B cell (primary cell): ENCODE measurements at regions not wholly inside any gene's neighbourhood (a gene's known extent, or its start where the extent isn't known, plus 50 kb on each side); places are given as distances from the start of the nearest gene placed in this dataset.

Source experiments
- EZH2 ChIP-seq: IDR thresholded peaks from 2 replicates; pipeline ENCODE4 v1.6.1; 2012; ENCODE audit warnings: borderline replicate concordance, low read depth, mild to moderate bottlenecking, moderate library complexity, low read length; ENCODE audit not compliant: insufficient read depth, poor library complexity, severe bottlenecking
- TF ChIP-seq, protein P1 (sequence below): fragments of 200-600 bp; IDR thresholded peaks from one replicate; pipeline ENCODE4 v1.8.0; 2022; ENCODE audit warnings: antibody characterized with exemption, mild to moderate bottlenecking

DNA sequence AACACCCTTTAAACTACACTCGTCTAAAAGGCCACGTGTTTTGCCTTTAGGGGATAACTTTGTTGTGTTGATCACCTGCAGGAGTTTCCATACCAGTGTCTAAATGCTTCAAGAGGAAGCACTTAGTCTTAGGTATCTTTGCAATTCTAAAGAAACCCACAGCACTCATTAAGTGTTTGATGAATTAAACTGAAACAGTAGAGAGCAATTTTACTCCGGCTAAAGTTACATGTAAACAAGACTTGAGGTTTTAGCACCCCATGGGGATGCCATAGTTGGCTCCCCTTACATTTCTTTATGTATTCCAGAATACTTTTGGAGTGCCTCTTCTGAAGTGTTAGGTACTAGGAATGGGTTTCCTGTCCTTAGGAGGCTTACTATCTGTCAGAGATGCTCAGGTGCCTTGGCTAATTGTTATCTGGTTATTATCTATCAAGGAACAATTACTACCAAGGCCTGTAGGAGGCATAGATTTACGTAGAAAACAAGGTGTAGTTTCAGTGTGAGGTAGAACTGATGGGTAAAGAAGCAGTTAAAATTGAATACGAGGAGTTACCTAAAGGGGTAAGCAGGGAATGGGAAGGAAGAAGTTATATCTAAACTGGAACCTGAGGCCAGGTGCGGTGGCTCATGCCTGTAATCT lies 176.8 kb upstream of the SAMSN1 start:
- TF ChIP-seq, protein P1, sequence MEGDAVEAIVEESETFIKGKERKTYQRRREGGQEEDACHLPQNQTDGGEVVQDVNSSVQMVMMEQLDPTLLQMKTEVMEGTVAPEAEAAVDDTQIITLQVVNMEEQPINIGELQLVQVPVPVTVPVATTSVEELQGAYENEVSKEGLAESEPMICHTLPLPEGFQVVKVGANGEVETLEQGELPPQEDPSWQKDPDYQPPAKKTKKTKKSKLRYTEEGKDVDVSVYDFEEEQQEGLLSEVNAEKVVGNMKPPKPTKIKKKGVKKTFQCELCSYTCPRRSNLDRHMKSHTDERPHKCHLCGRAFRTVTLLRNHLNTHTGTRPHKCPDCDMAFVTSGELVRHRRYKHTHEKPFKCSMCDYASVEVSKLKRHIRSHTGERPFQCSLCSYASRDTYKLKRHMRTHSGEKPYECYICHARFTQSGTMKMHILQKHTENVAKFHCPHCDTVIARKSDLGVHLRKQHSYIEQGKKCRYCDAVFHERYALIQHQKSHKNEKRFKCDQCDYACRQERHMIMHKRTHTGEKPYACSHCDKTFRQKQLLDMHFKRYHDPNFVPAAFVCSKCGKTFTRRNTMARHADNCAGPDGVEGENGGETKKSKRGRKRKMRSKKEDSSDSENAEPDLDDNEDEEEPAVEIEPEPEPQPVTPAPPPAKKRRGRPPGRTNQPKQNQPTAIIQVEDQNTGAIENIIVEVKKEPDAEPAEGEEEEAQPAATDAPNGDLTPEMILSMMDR = no peak
- no peak for TF ChIP-seq EZH2
